H9 (cell line): ENCODE measurements at regions not wholly inside any gene's neighbourhood (a gene's known extent, or its start where the extent isn't known, plus 50 kb on each side); places are given as distances from the start of the nearest gene placed in this dataset.

Experiments used
- DNase-seq: peaks from one replicate; pipeline ENCODE4 v3.0.0-alpha.2; 2017
- H2AFZ ChIP-seq: one replicate; pipeline ENCODE4 v1.6.1; 2013; ENCODE audit warnings: mild to moderate bottlenecking, low read length, control low read depth, moderate library complexity
- H2AK5ac ChIP-seq: 2 replicates; pipeline ENCODE4 v1.6.1; 2013; ENCODE audit warnings: low read length, control low read depth, mixed read lengths; ENCODE audit not compliant: insufficient read length
- H2BK120ac ChIP-seq: one replicate; pipeline ENCODE4 v1.6.1; 2013; ENCODE audit warnings: low read depth, mild to moderate bottlenecking, low read length, control low read depth, inconsistent platforms; ENCODE audit not compliant: poor library complexity, severe bottlenecking
- H2BK12ac ChIP-seq: 2 replicates; pipeline ENCODE4 v1.6.1; 2013; ENCODE audit warnings: low read length, control low read depth, mixed read lengths, low read depth; ENCODE audit not compliant: insufficient read length
- H2BK15ac ChIP-seq: 2 replicates; pipeline ENCODE4 v1.6.1; 2013; ENCODE audit warnings: low read depth, low read length, control low read depth
- H2BK20ac ChIP-seq: one replicate; pipeline ENCODE4 v1.6.1; 2013; ENCODE audit warnings: low read depth, mild to moderate bottlenecking, low read length, control low read depth, inconsistent platforms; ENCODE audit not compliant: poor library complexity, severe bottlenecking
- H2BK5ac ChIP-seq: 2 replicates; pipeline ENCODE4 v1.6.1; 2013; ENCODE audit warnings: low read length, control low read depth, mixed read lengths; ENCODE audit not compliant: insufficient read length
- H3K14ac ChIP-seq: 2 replicates; pipeline ENCODE4 v1.6.1; 2013; ENCODE audit warnings: low read length, control low read depth; ENCODE audit not compliant: insufficient read depth
- H3K18ac ChIP-seq: 2 replicates; pipeline ENCODE4 v1.6.1; 2013; ENCODE audit warnings: low read depth, mild to moderate bottlenecking, mixed read lengths, low read length, control low read depth; ENCODE audit not compliant: insufficient read length
- H3K23ac ChIP-seq: 2 replicates; pipeline ENCODE4 v1.6.1; 2013; ENCODE audit warnings: low read length, control low read depth, mixed read lengths, low read depth; ENCODE audit not compliant: insufficient read length
- H3K23me2 ChIP-seq: 2 replicates; pipeline ENCODE4 v1.6.1; 2013; ENCODE audit warnings: low read depth, mild to moderate bottlenecking, mixed read lengths, low read length, control low read depth; ENCODE audit not compliant: insufficient read length, poor library complexity, severe bottlenecking
- H3K27ac ChIP-seq: 2 replicates; pipeline ENCODE4 v1.5.1; 2013; ENCODE audit warnings: low read length, control low read depth, mixed read lengths, low read depth; ENCODE audit not compliant: insufficient read length
- H3K27me3 ChIP-seq: 2 replicates; pipeline ENCODE4 v1.6.1; 2013; ENCODE audit warnings: low read length, control low read depth, inconsistent platforms; ENCODE audit not compliant: insufficient read depth
- H3K4ac ChIP-seq: 2 replicates; pipeline ENCODE4 v1.6.1; 2013; ENCODE audit warnings: low read depth, mild to moderate bottlenecking, control low read depth, inconsistent platforms, low read length, moderate library complexity
- H3K4me1 ChIP-seq: 2 replicates; pipeline ENCODE4 v1.6.1; 2013; ENCODE audit warnings: low read length, control low read depth, inconsistent platforms; ENCODE audit not compliant: insufficient read depth
- H3K4me2 ChIP-seq: 2 replicates; pipeline ENCODE4 v1.6.1; 2013; ENCODE audit warnings: low read length, control low read depth, mixed read lengths; ENCODE audit not compliant: insufficient read length, insufficient read depth
- H3K56ac ChIP-seq: 2 replicates; pipeline ENCODE4 v1.6.1; 2013; ENCODE audit warnings: low read depth, mild to moderate bottlenecking, mixed read lengths, low read length, control low read depth; ENCODE audit not compliant: insufficient read length
- H3K79me1 ChIP-seq: 2 replicates; pipeline ENCODE4 v1.6.1; 2013; ENCODE audit warnings: low read depth, mild to moderate bottlenecking, moderate library complexity, low read length, control low read depth, inconsistent platforms; ENCODE audit not compliant: insufficient read depth, poor library complexity, severe bottlenecking
- H3K79me2 ChIP-seq: 2 replicates; pipeline ENCODE4 v1.6.1; 2013; ENCODE audit warnings: low read length, control low read depth, inconsistent platforms; ENCODE audit not compliant: insufficient read depth
- H3K9ac ChIP-seq: 2 replicates; pipeline ENCODE4 v1.6.1; 2013; ENCODE audit warnings: low read length, control low read depth, mixed read lengths; ENCODE audit not compliant: insufficient read length; ENCODE audit errors: extremely low read depth
- H3K9me3 ChIP-seq: one replicate; pipeline ENCODE4 v1.6.1; 2013; ENCODE audit warnings: low read depth, low read length, inconsistent platforms; ENCODE audit not compliant: control insufficient read depth
- H3T11ph ChIP-seq: one replicate; pipeline ENCODE4 v1.6.1; 2013; ENCODE audit warnings: mild to moderate bottlenecking, low read length, control low read depth, inconsistent platforms
- H4K20me1 ChIP-seq: one replicate; pipeline ENCODE4 v1.6.1; 2013; ENCODE audit not compliant: control insufficient read depth, insufficient read length, insufficient read depth
- H4K5ac ChIP-seq: 2 replicates; pipeline ENCODE4 v1.6.1; 2013; ENCODE audit warnings: low read depth, mild to moderate bottlenecking, mixed read lengths, low read length, control low read depth; ENCODE audit not compliant: insufficient read length
- H4K8ac ChIP-seq: replicated peaks from 2 replicates; pipeline ENCODE4 v1.6.1; 2013; ENCODE audit warnings: low read length, control low read depth, mixed read lengths, low read depth; ENCODE audit not compliant: insufficient read length
- H4K91ac ChIP-seq: 2 replicates; pipeline ENCODE4 v1.6.1; 2013; ENCODE audit warnings: low read depth, mild to moderate bottlenecking, moderate library complexity, mixed read lengths, low read length, control low read depth; ENCODE audit not compliant: insufficient read length
- H3K27ac Mint-ChIP-seq, 3 experiments: 2 replicates in 2 of 3; 3 replicates in 1 of 3; pipeline ENCODE4 v1.8.0; 2020 to 2021; ENCODE audit warnings: mixed read lengths in 3 of 3, mild to moderate bottlenecking in 1 of 3, moderate library complexity in 1 of 3
- H3K27me3 Mint-ChIP-seq: 2 replicates; pipeline ENCODE4 v1.8.0; 2021; ENCODE audit warnings: low read depth, mild to moderate bottlenecking, moderate library complexity, mixed read lengths
- H3K36me3 Mint-ChIP-seq, 3 experiments: 2 replicates in 2 of 3; 3 replicates in 1 of 3; pipeline ENCODE4 v1.8.0; 2020 to 2021; ENCODE audit warnings: low read depth in 3 of 3, mixed read lengths in 3 of 3; ENCODE audit not compliant: insufficient read depth in 1 of 3
- H3K4me1 Mint-ChIP-seq, 2 experiments: 2 replicates each; pipeline ENCODE4 v1.8.0; 2020; ENCODE audit warnings: mixed read lengths in 2 of 2
- H3K4me3 Mint-ChIP-seq, 2 experiments: 2 replicates in 1 of 2; 3 replicates in 1 of 2; pipeline ENCODE4 v1.8.0; 2020 to 2021; ENCODE audit warnings: mild to moderate bottlenecking in 2 of 2, mixed read lengths in 2 of 2, moderate library complexity in 1 of 2
- H3K9me3 Mint-ChIP-seq, 2 experiments: 2 replicates in 1 of 2; 3 replicates in 1 of 2; pipeline ENCODE4 v1.8.0; 2020; ENCODE audit warnings: mild to moderate bottlenecking in 2 of 2, mixed read lengths in 2 of 2, moderate library complexity in 1 of 2
- CTCF ChIP-seq: fragments of 200-600 bp; sonication (generic); conservative IDR thresholded peaks from 3 replicates; pipeline ENCODE4 v1.8.0; 2021; ENCODE audit warnings: antibody characterized with exemption, mild to moderate bottlenecking
- WGBS: extraction: QIAGEN DNeasy Blood & Tissue Kit; methylation state at CpG from one replicate; pipeline ENCODE4 v1.1.7; 2013; ENCODE audit warnings: missing lambda C conversion rate, low lambda C conversion rate, mixed read lengths; ENCODE audit not compliant: insufficient read length; ENCODE audit errors: extremely low coverage; 5-methylcytosine and 5-hydroxymethylcytosine counted together

DNA sequence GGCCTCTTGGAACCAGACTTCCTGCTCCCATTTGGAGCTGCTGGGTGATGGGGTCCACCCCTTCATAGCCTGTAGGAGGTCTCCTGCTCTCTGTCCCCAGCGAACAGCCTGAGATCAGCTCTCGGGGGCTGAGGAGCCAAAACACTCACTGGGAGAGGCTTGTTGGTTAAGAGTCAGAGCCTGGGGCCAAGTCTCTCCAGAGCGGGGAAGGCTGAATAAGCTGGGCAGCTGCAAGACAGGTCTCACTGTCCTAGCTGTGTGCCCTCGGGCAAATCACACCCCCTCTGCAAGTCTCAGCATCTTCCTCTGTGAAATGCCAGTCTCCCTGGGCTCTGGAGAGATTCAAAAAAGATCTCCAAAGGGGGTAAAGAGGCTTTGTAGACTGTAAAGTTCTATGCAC lies 174.6 kb downstream of the WSCD1 start:
- peaks cover 7% of the 10 kb centered on the region; the same call in 1 of the 2 replicates for H3K4me1 ChIP-seq
- no peaks in the 10 kb centered on the region for H3K36me3 Mint-ChIP-seq

More for the DNA sequence above, 174.6 kb downstream of the WSCD1 start:
- H3K4me3 Mint-ChIP-seq: no peak overlapping the region
- H3K27ac Mint-ChIP-seq: no peak overlapping the region; a peak in 1 of 7 replicates
- no peak overlapping the region for H3K9ac ChIP-seq
- no peak overlapping the region for H2AK5ac ChIP-seq
- no peaks in the 10 kb centered on the region for H3K9me3 ChIP-seq
- no CpG with 5 or more reads among the region's 4 CpGs for WGBS
- H2BK12ac ChIP-seq: no peak overlapping the region
- no peak overlapping the region for H4K5ac ChIP-seq
- no peak overlapping the region for H3K14ac ChIP-seq
- no peak for TF ChIP-seq CTCF
- no peaks in the 10 kb centered on the region for H3K27me3 ChIP-seq
- H4K20me1 ChIP-seq: no peaks in the 10 kb centered on the region
- H2BK120ac ChIP-seq: no peak overlapping the region
- H3K79me2 ChIP-seq: no peaks in the 10 kb centered on the region
- no peak overlapping the region for H4K8ac ChIP-seq
- H3K23ac ChIP-seq: no peak overlapping the region
- no peak overlapping the region for H2BK20ac ChIP-seq
- no peak overlapping the region for H2BK5ac ChIP-seq
- H2AFZ ChIP-seq: no peak overlapping the region
- H3K27ac ChIP-seq: no peak overlapping the region
- H3K4me1 Mint-ChIP-seq: peaks cover 46 to 55% of the 10 kb centered on the region in 2 experiments
- H3K18ac ChIP-seq: no peak overlapping the region
- no peak overlapping the region for H3K4me2 ChIP-seq
- no peak overlapping the region for H4K91ac ChIP-seq
- H3K23me2 ChIP-seq: no peaks in the 10 kb centered on the region
- H3K79me1 ChIP-seq: no peaks in the 10 kb centered on the region
- H2BK15ac ChIP-seq: no peak overlapping the region
- DNase-seq: peak; percentile 30
- no peak overlapping the region for H3K56ac ChIP-seq
- no peaks in the 10 kb centered on the region; a peak in 1 of 5 replicates for H3K9me3 Mint-ChIP-seq
- H3K4ac ChIP-seq: no peak overlapping the region
- no peak overlapping the region for H3T11ph ChIP-seq
- peaks cover 2% of the 10 kb centered on the region; the same call in 1 of the 2 replicates for H3K27me3 Mint-ChIP-seq
